Prostate gland (tissue), 2 donors: ENCODE measurements at regions not wholly inside any gene's neighbourhood (a gene's known extent, or its start where the extent isn't known, plus 50 kb on each side); places are given as distances from the start of the nearest gene placed in this dataset.

Experiments
- CTCF ChIP-seq, 4 experiments: fragments of 200-600 bp in 2 of 4; fragments of 450-650 bp in 2 of 4; sonication (generic) in 2 of 4; IDR thresholded peaks; 1 replicate in 3 of 4; 2 replicates in 1 of 4; pipeline ENCODE4 v1.5.1; 2016 to 2019; ENCODE audit warnings: antibody characterized with exemption in 4 of 4, mild to moderate bottlenecking in 2 of 4, moderate library complexity in 2 of 4
- POLR2A ChIP-seq: fragments of 450-650 bp; IDR thresholded peaks from one replicate; pipeline ENCODE4 v1.6.1; 2016; ENCODE audit warnings: antibody characterized with exemption, mild to moderate bottlenecking
- POLR2AphosphoS5 ChIP-seq: sonication (generic); formaldehyde crosslinking; IDR thresholded peaks from one replicate; pipeline ENCODE4 v1.6.1; 2017; ENCODE audit warnings: antibody characterized with exemption

DNA sequence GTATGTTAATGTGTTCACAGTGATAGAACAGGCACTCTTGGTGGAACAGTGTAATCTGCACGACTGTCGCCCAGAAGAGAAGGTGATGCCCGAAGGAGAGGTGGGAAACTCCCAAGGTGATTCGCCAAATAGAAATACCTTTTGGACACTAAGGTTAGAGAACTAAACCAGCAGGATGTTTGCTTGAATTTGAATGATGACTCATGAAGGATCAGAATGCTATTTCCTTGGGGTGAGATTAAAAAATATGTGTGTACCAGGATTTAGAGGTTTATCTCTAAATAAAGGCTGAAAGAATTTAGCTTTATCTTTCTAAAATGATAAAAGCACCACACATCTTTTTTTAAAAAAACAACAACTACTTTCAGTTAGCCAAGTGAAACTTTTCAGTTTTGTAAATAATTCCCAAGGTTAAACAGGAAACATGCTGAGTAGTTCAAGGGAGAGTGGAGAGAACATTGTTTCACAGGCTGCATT is 297.4 kb upstream of the TAS2R1 start:
- TF ChIP-seq CTCF (IDR thresholded peaks at IDR 0.05) (no peak), POLR2A (no peak), POLR2AphosphoS5 (no peak)
